ENCODE measurements at regions not wholly inside any gene's neighbourhood (a gene's known extent, or its start where the extent isn't known, plus 50 kb on each side); places are given as distances from the start of the nearest gene placed in this dataset.

DNA sequence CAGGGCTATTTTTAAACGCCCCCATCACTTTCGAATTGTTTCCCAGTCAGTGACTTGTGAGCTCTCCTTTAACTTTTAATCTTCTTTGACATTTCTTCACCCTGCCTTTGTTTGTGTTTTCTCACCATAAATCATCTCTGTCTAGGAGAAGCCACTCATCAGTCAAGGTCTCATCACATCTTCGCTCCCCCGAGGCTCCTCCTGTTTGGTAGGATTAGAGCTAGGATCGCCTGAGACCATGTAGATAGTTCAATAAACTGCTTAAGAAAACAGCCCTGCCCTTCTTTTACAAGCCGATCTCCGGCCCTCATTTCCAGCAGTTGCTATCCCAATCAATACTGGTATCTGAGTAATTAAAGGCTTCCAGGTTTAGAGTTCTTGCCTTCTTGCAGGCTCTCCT is 472.8 kb upstream of the ADARB2 start:
- no peak for TF ChIP-seq EZH2 (IDR thresholded peaks at IDR 0.05; ENCODE audit: borderline replicate concordance, low read depth, low read length, severe bottlenecking)
- TF ChIP-seq, protein P1, sequence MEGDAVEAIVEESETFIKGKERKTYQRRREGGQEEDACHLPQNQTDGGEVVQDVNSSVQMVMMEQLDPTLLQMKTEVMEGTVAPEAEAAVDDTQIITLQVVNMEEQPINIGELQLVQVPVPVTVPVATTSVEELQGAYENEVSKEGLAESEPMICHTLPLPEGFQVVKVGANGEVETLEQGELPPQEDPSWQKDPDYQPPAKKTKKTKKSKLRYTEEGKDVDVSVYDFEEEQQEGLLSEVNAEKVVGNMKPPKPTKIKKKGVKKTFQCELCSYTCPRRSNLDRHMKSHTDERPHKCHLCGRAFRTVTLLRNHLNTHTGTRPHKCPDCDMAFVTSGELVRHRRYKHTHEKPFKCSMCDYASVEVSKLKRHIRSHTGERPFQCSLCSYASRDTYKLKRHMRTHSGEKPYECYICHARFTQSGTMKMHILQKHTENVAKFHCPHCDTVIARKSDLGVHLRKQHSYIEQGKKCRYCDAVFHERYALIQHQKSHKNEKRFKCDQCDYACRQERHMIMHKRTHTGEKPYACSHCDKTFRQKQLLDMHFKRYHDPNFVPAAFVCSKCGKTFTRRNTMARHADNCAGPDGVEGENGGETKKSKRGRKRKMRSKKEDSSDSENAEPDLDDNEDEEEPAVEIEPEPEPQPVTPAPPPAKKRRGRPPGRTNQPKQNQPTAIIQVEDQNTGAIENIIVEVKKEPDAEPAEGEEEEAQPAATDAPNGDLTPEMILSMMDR (IDR thresholded peaks at IDR 0.05; ENCODE audit: borderline replicate concordance, extremely low read depth, low read length, poor library complexity, severe bottlenecking): no peak

All from DND-41 (cell line).